Right renal cortex interstitium (tissue), 3 donors: ENCODE measurements at regions not wholly inside any gene's neighbourhood (a gene's known extent, or its start where the extent isn't known, plus 50 kb on each side); places are given as distances from the start of the nearest gene placed in this dataset.
"Not testable (repeated sequence)": the region's sequence is repeated elsewhere in the genome, so short reads cannot be mapped to it uniquely, and the experiment has no call there.

ENCODE experiments used
- DNase-seq, 3 donors: peaks; one replicate each; pipeline ENCODE4 v3.0.0-alpha.2; 2013; ENCODE audit warnings: low read depth in 3 of 3, low spot score in 2 of 3

GRCh38 chr7:25069900-25070443, 55.1 kb downstream of the CYCS start:
- DNase-seq: peak; percentile 62 to 69 (median 65)

GRCh38 chr7:25068502-25069213, 56.4 kb downstream of the CYCS start:
- DNase-seq: no peak

- no peak for DNase-seq
Measured at GRCh38 chr7:25067726-25068501, 57.1 kb downstream of the CYCS start.

GRCh38 chr7:25066253-25066652, 58.8 kb downstream of the CYCS start:
- DNase-seq: no peak

- no peak for DNase-seq
Measured at GRCh38 chr7:25062380-25062779, 62.7 kb downstream of the CYCS start.

- no peak for DNase-seq
Measured at GRCh38 chr7:25060487-25061055, 64.5 kb downstream of the CYCS start.

GRCh38 chr7:25059576-25059975, 65.5 kb downstream of the CYCS start:
- DNase-seq: no peak

GRCh38 chr7:25056368-25056767, 68.7 kb downstream of the CYCS start:
- no peak for DNase-seq

GRCh38 chr7:25055520-25056220, 69.4 kb downstream of the CYCS start:
- DNase-seq: no peak

GRCh38 chr7:25054819-25055519, 70.1 kb downstream of the CYCS start:
- DNase-seq: no peak

GRCh38 chr7:25050223-25050622, 70.2 kb upstream of the OSBPL3 start:
- no peak for DNase-seq

GRCh38 chr7:25048444-25048834, 68.5 kb upstream of the OSBPL3 start:
- DNase-seq: no peak

- not testable (repeated sequence) for DNase-seq
Measured at GRCh38 chr7:25047571-25048443, 67.8 kb upstream of the OSBPL3 start.

- DNase-seq: no peak
Measured at GRCh38 chr7:25037325-25037724, 57.3 kb upstream of the OSBPL3 start.

GRCh38 chr7:25035274-25035673, 55.3 kb upstream of the OSBPL3 start:
- no peak for DNase-seq

- DNase-seq: no peak
Measured at GRCh38 chr7:25034136-25034535, 54.2 kb upstream of the OSBPL3 start.

GRCh38 chr7:25032774-25033743, 53.1 kb upstream of the OSBPL3 start:
- DNase-seq: no peak

GRCh38 chr7:25031432-25031831, 51.5 kb upstream of the OSBPL3 start:
- DNase-seq: no peak
